ENCODE measurements at regions not wholly inside any gene's neighbourhood (a gene's known extent, or its start where the extent isn't known, plus 50 kb on each side); places are given as distances from the start of the nearest gene placed in this dataset.

- no peak overlapping the region for H3K4me3 ChIP-seq
- H3K27ac Mint-ChIP-seq = no peak overlapping the region
- no peaks in the 10 kb centered on the region for H4K20me1 ChIP-seq (replicated peaks; ENCODE audit: insufficient read depth)
- H3K4me1 Mint-ChIP-seq = peaks cover 3% of the 10 kb centered on the region; the same call in 1 of the 3 replicates
- DNase-seq (ENCODE audit: low spot score) (no peak), ATAC-seq (no peak)
- TF ChIP-seq CREB1 (CRISPR knock-in tag; IDR thresholded peaks at IDR 0.05; ENCODE audit: low read depth) = no peak
- TF ChIP-seq ZNF331 (CRISPR knock-in tag; IDR thresholded peaks at IDR 0.05; ENCODE audit: low read depth) = no peak
- TF ChIP-seq NANOG (IDR thresholded peaks at IDR 0.05; ENCODE audit: borderline replicate concordance) = no peak
- H3K4me1 ChIP-seq (ENCODE audit: insufficient read depth) = no peaks in the 10 kb centered on the region
- H3K36me3 Mint-ChIP-seq (ENCODE audit: low read depth) = no peaks in the 10 kb centered on the region
- no peak overlapping the region for H2AFZ ChIP-seq
- no peaks in the 10 kb centered on the region for H3K79me2 ChIP-seq (replicated peaks; ENCODE audit: insufficient read depth)
- H3K27ac ChIP-seq (ENCODE audit: low read depth) = no peak overlapping the region
- H3K9me3 Mint-ChIP-seq = no peaks in the 10 kb centered on the region
- H3K9me2 ChIP-seq (ENCODE audit: insufficient read depth) = 0 out of 2 replicates have a peak, but pooled peaks cover 2% of the 10 kb centered on the region
- H3K4me2 ChIP-seq = no peak overlapping the region
- no peaks in the 10 kb centered on the region for H3K27me3 Mint-ChIP-seq (ENCODE audit: insufficient read depth, low read depth, poor library complexity)
- no peaks in the 10 kb centered on the region for H3F3A ChIP-seq (replicated peaks; ENCODE audit: low read depth)
- H3K36me3 ChIP-seq (ENCODE audit: insufficient read depth) = no peaks in the 10 kb centered on the region
- no peak overlapping the region for H3K4me3 Mint-ChIP-seq
- H3K27me3 ChIP-seq (ENCODE audit: insufficient read depth) = no peaks in the 10 kb centered on the region
These were observed 110.1 kb downstream of the MAFB start for GRCh38 chr20:40578961-40579360.

- DNase-seq (ENCODE audit: low spot score) (no peak), ATAC-seq (no peak)
- Histone ChIP-seq H3K27ac (ENCODE audit: low read depth) (no peak overlapping the region), H3K4me3 (no peak overlapping the region), H3K4me2 (no peak overlapping the region), H3K27me3 (ENCODE audit: insufficient read depth) (no peaks in the 10 kb centered on the region), H4K20me1 (replicated peaks; ENCODE audit: insufficient read depth) (no peaks in the 10 kb centered on the region), H2AFZ (no peak overlapping the region), H3K9me2 (ENCODE audit: insufficient read depth) (peaks cover 5% of the 10 kb centered on the region; the same call in 1 of the 2 replicates), H3F3A (replicated peaks; ENCODE audit: low read depth) (no peaks in the 10 kb centered on the region), H3K4me1 (ENCODE audit: insufficient read depth) (no peaks in the 10 kb centered on the region), H3K36me3 (ENCODE audit: insufficient read depth) (no peaks in the 10 kb centered on the region), H3K79me2 (replicated peaks; ENCODE audit: insufficient read depth) (no peaks in the 10 kb centered on the region)
- Mint-ChIP-seq H3K9me3 (no peaks in the 10 kb centered on the region; the same call in 2 of the 3 replicates), H3K36me3 (ENCODE audit: low read depth) (no peaks in the 10 kb centered on the region), H3K4me3 (no peak overlapping the region), H3K27ac (no peak overlapping the region), H3K4me1 (no peaks in the 10 kb centered on the region), H3K27me3 (ENCODE audit: insufficient read depth, low read depth, poor library complexity) (no peaks in the 10 kb centered on the region)
- TF ChIP-seq POLR2AphosphoS5 (IDR thresholded peaks at IDR 0.05; ENCODE audit: low read depth) = no peak
These were observed 113.2 kb downstream of the MAFB start for GRCh38 chr20:40575851-40576250.

- no peaks in the 10 kb centered on the region for H3F3A ChIP-seq (replicated peaks; ENCODE audit: low read depth)
- TF ChIP-seq REST (IDR thresholded peaks at IDR 0.05; ENCODE audit: unreplicated experiment) = no peak
- no peaks in the 10 kb centered on the region; the same call in 2 of the 3 replicates for H3K9me3 Mint-ChIP-seq
- no peak for DNase-seq (ENCODE audit: low spot score)
- H3K4me1 Mint-ChIP-seq = no peaks in the 10 kb centered on the region
- no peaks in the 10 kb centered on the region for H3K79me2 ChIP-seq (replicated peaks; ENCODE audit: insufficient read depth)
- H3K4me1 ChIP-seq (ENCODE audit: insufficient read depth) = no peaks in the 10 kb centered on the region
- no peak for ATAC-seq
- no peaks in the 10 kb centered on the region for H3K36me3 Mint-ChIP-seq (ENCODE audit: low read depth)
- H3K27ac ChIP-seq (ENCODE audit: low read depth) = no peak overlapping the region
- H4K20me1 ChIP-seq (replicated peaks; ENCODE audit: insufficient read depth) = no peaks in the 10 kb centered on the region
- H3K9me2 ChIP-seq (ENCODE audit: insufficient read depth) = peaks cover 8% of the 10 kb centered on the region; the same call in 1 of the 2 replicates
- no peaks in the 10 kb centered on the region for H3K27me3 ChIP-seq (ENCODE audit: insufficient read depth)
- H3K4me3 Mint-ChIP-seq = no peak overlapping the region
- H3K27ac Mint-ChIP-seq = no peak overlapping the region
- H3K36me3 ChIP-seq (ENCODE audit: insufficient read depth) = no peaks in the 10 kb centered on the region
- no peak overlapping the region for H3K4me3 ChIP-seq
- H2AFZ ChIP-seq = no peak overlapping the region
- peaks cover 1% of the 10 kb centered on the region for H3K27me3 Mint-ChIP-seq (ENCODE audit: insufficient read depth, low read depth, poor library complexity)
- H3K4me2 ChIP-seq = no peak overlapping the region
These were observed 116.8 kb downstream of the MAFB start for GRCh38 chr20:40572251-40572650.
